Stomach (tissue), 4 donors: ENCODE measurements at regions not wholly inside any gene's neighbourhood (a gene's known extent, or its start where the extent isn't known, plus 50 kb on each side); places are given as distances from the start of the nearest gene placed in this dataset.

Experiments
- CTCF ChIP-seq, 7 experiments: fragments of 450-650 bp in 4 of 7; fragments of 200-600 bp in 3 of 7; sonication (generic) in 3 of 7; IDR thresholded peaks; one replicate each; pipeline ENCODE4 v1.5.1; 2016 to 2019; ENCODE audit warnings: antibody characterized with exemption in 7 of 7, control low read depth in 2 of 7, mild to moderate bottlenecking in 1 of 7
- EP300 ChIP-seq: sonication (generic); formaldehyde crosslinking; IDR thresholded peaks from one replicate; pipeline ENCODE4 v1.6.1; 2017; ENCODE audit warnings: antibody characterized with exemption

GRCh38 chr3:181336597-181336996, 347.1 kb upstream of the DNAJC19 start:
- TF ChIP-seq CTCF (IDR thresholded peaks at IDR 0.05) (no peak), EP300 (no peak)
